ENCODE measurements at regions not wholly inside any gene's neighbourhood (a gene's known extent, or its start where the extent isn't known, plus 50 kb on each side); places are given as distances from the start of the nearest gene placed in this dataset.

DNA sequence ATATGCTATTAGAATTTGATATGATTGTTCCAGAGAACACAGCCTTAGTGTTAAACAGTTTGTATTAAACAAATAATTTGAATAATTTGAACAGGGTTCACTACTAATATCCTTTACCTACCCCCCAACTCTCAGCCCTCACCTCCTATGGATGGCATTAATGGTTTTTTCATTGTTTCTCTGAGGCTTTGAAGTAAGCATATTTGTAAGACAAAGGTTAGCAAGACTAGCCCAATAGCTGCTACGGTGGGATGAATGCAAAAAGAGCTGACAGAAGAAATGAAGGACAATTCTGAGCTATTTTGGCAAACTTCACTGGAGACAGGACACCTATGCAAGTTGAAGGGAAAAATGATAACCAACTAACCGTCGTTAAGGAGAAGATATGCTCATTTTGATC is 61.6 kb downstream of the ARL4A start:
- Histone ChIP-seq H3K27ac (replicated peaks) (no peak overlapping the region), H3K27me3 (ENCODE audit: insufficient read depth, poor library complexity, severe bottlenecking) (no peaks in the 10 kb centered on the region)
- no peak for DNase-seq (ENCODE audit: low read depth in 1 of 2, low spot score in 1 of 2)

DNA sequence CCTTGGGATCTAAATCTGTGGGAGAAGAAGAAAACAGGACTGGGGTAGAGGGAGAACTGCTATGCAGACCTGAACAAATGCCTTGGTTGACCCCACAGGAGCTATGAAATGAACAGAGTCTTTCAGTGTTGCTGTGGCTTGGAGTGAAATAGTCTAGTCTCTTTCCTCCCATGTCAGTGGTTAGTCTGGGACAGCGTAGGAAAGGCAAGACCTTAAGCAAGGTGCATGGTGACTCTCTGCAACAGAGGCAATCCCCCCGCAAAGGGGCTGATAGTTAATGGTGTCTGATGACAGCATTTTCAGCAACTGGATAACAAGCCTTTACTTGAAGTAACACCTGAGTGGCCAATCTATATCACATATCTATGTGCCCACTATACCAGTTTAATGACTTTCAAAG is 62.3 kb downstream of the ARL4A start:
- DNase-seq (ENCODE audit: low read depth in 1 of 2, low spot score in 1 of 2) = no peak
- Histone ChIP-seq H3K27me3 (ENCODE audit: insufficient read depth, poor library complexity, severe bottlenecking) (no peaks in the 10 kb centered on the region), H3K4me3 (replicated peaks; ENCODE audit: insufficient read depth, low read length) (no peak overlapping the region), H3K27ac (replicated peaks) (no peak overlapping the region)
- TF ChIP-seq GABPA (IDR thresholded peaks at IDR 0.05; ENCODE audit: low read depth) (no peak), POLR2AphosphoS5 (IDR thresholded peaks at IDR 0.05; ENCODE audit: low read depth) (no peak), SPI1 (IDR thresholded peaks at IDR 0.05; ENCODE audit: borderline replicate concordance, low read depth) (no peak)
- TF ChIP-seq, protein P1, sequence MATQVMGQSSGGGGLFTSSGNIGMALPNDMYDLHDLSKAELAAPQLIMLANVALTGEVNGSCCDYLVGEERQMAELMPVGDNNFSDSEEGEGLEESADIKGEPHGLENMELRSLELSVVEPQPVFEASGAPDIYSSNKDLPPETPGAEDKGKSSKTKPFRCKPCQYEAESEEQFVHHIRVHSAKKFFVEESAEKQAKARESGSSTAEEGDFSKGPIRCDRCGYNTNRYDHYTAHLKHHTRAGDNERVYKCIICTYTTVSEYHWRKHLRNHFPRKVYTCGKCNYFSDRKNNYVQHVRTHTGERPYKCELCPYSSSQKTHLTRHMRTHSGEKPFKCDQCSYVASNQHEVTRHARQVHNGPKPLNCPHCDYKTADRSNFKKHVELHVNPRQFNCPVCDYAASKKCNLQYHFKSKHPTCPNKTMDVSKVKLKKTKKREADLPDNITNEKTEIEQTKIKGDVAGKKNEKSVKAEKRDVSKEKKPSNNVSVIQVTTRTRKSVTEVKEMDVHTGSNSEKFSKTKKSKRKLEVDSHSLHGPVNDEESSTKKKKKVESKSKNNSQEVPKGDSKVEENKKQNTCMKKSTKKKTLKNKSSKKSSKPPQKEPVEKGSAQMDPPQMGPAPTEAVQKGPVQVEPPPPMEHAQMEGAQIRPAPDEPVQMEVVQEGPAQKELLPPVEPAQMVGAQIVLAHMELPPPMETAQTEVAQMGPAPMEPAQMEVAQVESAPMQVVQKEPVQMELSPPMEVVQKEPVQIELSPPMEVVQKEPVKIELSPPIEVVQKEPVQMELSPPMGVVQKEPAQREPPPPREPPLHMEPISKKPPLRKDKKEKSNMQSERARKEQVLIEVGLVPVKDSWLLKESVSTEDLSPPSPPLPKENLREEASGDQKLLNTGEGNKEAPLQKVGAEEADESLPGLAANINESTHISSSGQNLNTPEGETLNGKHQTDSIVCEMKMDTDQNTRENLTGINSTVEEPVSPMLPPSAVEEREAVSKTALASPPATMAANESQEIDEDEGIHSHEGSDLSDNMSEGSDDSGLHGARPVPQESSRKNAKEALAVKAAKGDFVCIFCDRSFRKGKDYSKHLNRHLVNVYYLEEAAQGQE (IDR thresholded peaks at IDR 0.05; ENCODE audit: insufficient replicate concordance, low read depth) = no peak
- TF ChIP-seq, protein P2, sequence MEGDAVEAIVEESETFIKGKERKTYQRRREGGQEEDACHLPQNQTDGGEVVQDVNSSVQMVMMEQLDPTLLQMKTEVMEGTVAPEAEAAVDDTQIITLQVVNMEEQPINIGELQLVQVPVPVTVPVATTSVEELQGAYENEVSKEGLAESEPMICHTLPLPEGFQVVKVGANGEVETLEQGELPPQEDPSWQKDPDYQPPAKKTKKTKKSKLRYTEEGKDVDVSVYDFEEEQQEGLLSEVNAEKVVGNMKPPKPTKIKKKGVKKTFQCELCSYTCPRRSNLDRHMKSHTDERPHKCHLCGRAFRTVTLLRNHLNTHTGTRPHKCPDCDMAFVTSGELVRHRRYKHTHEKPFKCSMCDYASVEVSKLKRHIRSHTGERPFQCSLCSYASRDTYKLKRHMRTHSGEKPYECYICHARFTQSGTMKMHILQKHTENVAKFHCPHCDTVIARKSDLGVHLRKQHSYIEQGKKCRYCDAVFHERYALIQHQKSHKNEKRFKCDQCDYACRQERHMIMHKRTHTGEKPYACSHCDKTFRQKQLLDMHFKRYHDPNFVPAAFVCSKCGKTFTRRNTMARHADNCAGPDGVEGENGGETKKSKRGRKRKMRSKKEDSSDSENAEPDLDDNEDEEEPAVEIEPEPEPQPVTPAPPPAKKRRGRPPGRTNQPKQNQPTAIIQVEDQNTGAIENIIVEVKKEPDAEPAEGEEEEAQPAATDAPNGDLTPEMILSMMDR (IDR thresholded peaks at IDR 0.05; ENCODE audit: insufficient read depth, low read length) = no peak

More for the DNA sequence above, 61.6 kb downstream of the ARL4A start:
- no peak overlapping the region for H3K4me3 ChIP-seq (replicated peaks; ENCODE audit: insufficient read depth, low read length)
- TF ChIP-seq GABPA (IDR thresholded peaks at IDR 0.05; ENCODE audit: low read depth) (no peak), SPI1 (IDR thresholded peaks at IDR 0.05; ENCODE audit: borderline replicate concordance, low read depth) (no peak), POLR2AphosphoS5 (IDR thresholded peaks at IDR 0.05; ENCODE audit: low read depth) (no peak)
- TF ChIP-seq, protein P1 (IDR thresholded peaks at IDR 0.05; ENCODE audit: insufficient replicate concordance, low read depth) = no peak
- TF ChIP-seq, protein P2 (IDR thresholded peaks at IDR 0.05; ENCODE audit: insufficient read depth, low read length) = no peak

DNA sequence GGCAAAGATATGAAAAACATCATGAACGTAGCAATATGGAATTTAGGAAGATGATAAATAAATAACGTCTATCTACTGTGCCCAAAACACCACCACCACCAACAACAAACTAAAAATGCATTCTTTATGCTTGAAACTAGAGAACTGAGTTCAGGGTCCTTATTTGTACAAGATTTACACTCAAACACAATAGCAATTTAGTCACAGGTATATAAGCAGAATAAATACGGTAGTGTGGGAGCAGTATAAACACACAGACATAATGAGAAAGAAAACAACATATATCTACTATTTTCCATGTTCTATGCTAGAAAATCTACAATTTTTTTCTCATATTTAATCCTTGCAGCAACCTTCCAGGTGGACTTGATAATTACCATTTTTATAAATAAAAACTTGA is 64.3 kb downstream of the ARL4A start:
- Histone ChIP-seq H3K4me3 (replicated peaks; ENCODE audit: insufficient read depth, low read length) (no peak overlapping the region), H3K27me3 (ENCODE audit: insufficient read depth, poor library complexity, severe bottlenecking) (no peaks in the 10 kb centered on the region), H3K27ac (replicated peaks) (no peak overlapping the region)
- TF ChIP-seq GABPA (IDR thresholded peaks at IDR 0.05; ENCODE audit: low read depth) (no peak), SPI1 (IDR thresholded peaks at IDR 0.05; ENCODE audit: borderline replicate concordance, low read depth) (no peak), POLR2AphosphoS5 (IDR thresholded peaks at IDR 0.05; ENCODE audit: low read depth) (no peak)
- TF ChIP-seq, protein P1 (IDR thresholded peaks at IDR 0.05; ENCODE audit: insufficient replicate concordance, low read depth) = no peak
- TF ChIP-seq, protein P2 (IDR thresholded peaks at IDR 0.05; ENCODE audit: insufficient read depth, low read length) = no peak
- DNase-seq (ENCODE audit: low read depth in 1 of 2, low spot score in 1 of 2) = no peak
